Neural crest cell (in vitro differentiated cells): ENCODE measurements at regions not wholly inside any gene's neighbourhood (a gene's known extent, or its start where the extent isn't known, plus 50 kb on each side); places are given as distances from the start of the nearest gene placed in this dataset.

Source experiments
- DNase-seq: peaks from one replicate; pipeline ENCODE4 v3.0.0; 2021; ENCODE audit warnings: low read depth, mixed read lengths, low spot score
- H3K27ac Mint-ChIP-seq: one replicate; pipeline ENCODE4 v1.8.0; 2021; ENCODE audit warnings: mild to moderate bottlenecking, mixed read lengths; ENCODE audit not compliant: unreplicated experiment
- H3K27me3 Mint-ChIP-seq: 2 replicates; pipeline ENCODE4 v1.8.0; 2021; ENCODE audit warnings: low read depth, mild to moderate bottlenecking, mixed read lengths
- H3K36me3 Mint-ChIP-seq: 2 replicates; pipeline ENCODE4 v1.8.0; 2021; ENCODE audit warnings: low read depth, mild to moderate bottlenecking, mixed read lengths
- H3K4me1 Mint-ChIP-seq: 2 replicates; pipeline ENCODE4 v1.8.0; 2021; ENCODE audit warnings: mixed read lengths
- H3K4me3 Mint-ChIP-seq: one replicate; pipeline ENCODE4 v1.8.0; 2021; ENCODE audit warnings: mild to moderate bottlenecking, mixed read lengths
- H3K9me3 Mint-ChIP-seq: 2 replicates; pipeline ENCODE4 v1.8.0; 2021; ENCODE audit warnings: mixed read lengths
- CTCF ChIP-seq: fragments of 200-600 bp; sonication (generic); conservative IDR thresholded peaks from 2 replicates; pipeline ENCODE4 v1.5.0; 2021; ENCODE audit warnings: antibody characterized with exemption, mild to moderate bottlenecking

GRCh38 chr15:70531576-70531975 lies 231.8 kb downstream of the UACA start:
- peaks cover 2% of the 10 kb centered on the region for H3K27me3 Mint-ChIP-seq
- H3K27ac Mint-ChIP-seq: no peak overlapping the region
- TF ChIP-seq CTCF: no peak
- H3K4me3 Mint-ChIP-seq: no peak overlapping the region
- DNase-seq: no peak
- H3K9me3 Mint-ChIP-seq: no peaks in the 10 kb centered on the region
- peaks cover 39% of the 10 kb centered on the region for H3K4me1 Mint-ChIP-seq
- no peaks in the 10 kb centered on the region for H3K36me3 Mint-ChIP-seq

GRCh38 chr15:70530906-70531305 lies 232.5 kb downstream of the UACA start:
- H3K4me1 Mint-ChIP-seq: peaks cover 38% of the 10 kb centered on the region
- no peaks in the 10 kb centered on the region for H3K36me3 Mint-ChIP-seq
- peaks cover 2% of the 10 kb centered on the region for H3K27me3 Mint-ChIP-seq
- DNase-seq: no peak
- no peak for TF ChIP-seq CTCF
- no peak overlapping the region for H3K27ac Mint-ChIP-seq
- no peak overlapping the region for H3K4me3 Mint-ChIP-seq
- no peaks in the 10 kb centered on the region for H3K9me3 Mint-ChIP-seq

GRCh38 chr15:70530503-70530902 lies 232.9 kb downstream of the UACA start:
- Mint-ChIP-seq H3K9me3 (no peaks in the 10 kb centered on the region), H3K27me3 (peaks cover 2% of the 10 kb centered on the region), H3K4me1 (peaks cover 34% of the 10 kb centered on the region), H3K27ac (no peak overlapping the region), H3K4me3 (no peak overlapping the region), H3K36me3 (no peaks in the 10 kb centered on the region)
- no peak for DNase-seq
- no peak for TF ChIP-seq CTCF

- Mint-ChIP-seq H3K27ac (peak overlapping the region; percentile 51), H3K27me3 (peaks cover 2% of the 10 kb centered on the region), H3K36me3 (no peaks in the 10 kb centered on the region), H3K4me3 (no peak overlapping the region), H3K4me1 (peaks cover 30% of the 10 kb centered on the region), H3K9me3 (no peaks in the 10 kb centered on the region)
- no peak for DNase-seq
- no peak for TF ChIP-seq CTCF
Observed at GRCh38 chr15:70530017-70530499, 233.3 kb downstream of the UACA start.

GRCh38 chr15:70528816-70529215 lies 234.5 kb downstream of the UACA start:
- no peak for TF ChIP-seq CTCF

GRCh38 chr15:70528270-70528706 lies 235.1 kb downstream of the UACA start:
- Mint-ChIP-seq H3K36me3 (no peaks in the 10 kb centered on the region), H3K4me1 (peaks cover 17% of the 10 kb centered on the region), H3K9me3 (no peaks in the 10 kb centered on the region), H3K27ac (no peak overlapping the region), H3K4me3 (no peak overlapping the region), H3K27me3 (peaks cover 2% of the 10 kb centered on the region)
- no peak for TF ChIP-seq CTCF
- no peak for DNase-seq

More at GRCh38 chr15:70528816-70529215, 234.5 kb downstream of the UACA start:
- no peaks in the 10 kb centered on the region for H3K9me3 Mint-ChIP-seq
- no peak overlapping the region for H3K4me3 Mint-ChIP-seq
- H3K4me1 Mint-ChIP-seq: peaks cover 20% of the 10 kb centered on the region
- no peaks in the 10 kb centered on the region for H3K36me3 Mint-ChIP-seq
- H3K27me3 Mint-ChIP-seq: peaks cover 2% of the 10 kb centered on the region
- DNase-seq: no peak
- H3K27ac Mint-ChIP-seq: no peak overlapping the region
